Keratinocyte (primary cell): ENCODE measurements at regions not wholly inside any gene's neighbourhood (a gene's known extent, or its start where the extent isn't known, plus 50 kb on each side); places are given as distances from the start of the nearest gene placed in this dataset.

Source experiments
- DNase-seq: peaks from one replicate; pipeline ENCODE4 v3.0.0-alpha.2; 2011; ENCODE audit warnings: low read depth, missing footprints, low spot score
- FAIRE-seq: peaks from 2 replicates; lab custom pipeline; 2011; peaks lifted over from hg19 to GRCh38; lab: Jason Lieb, UNC
- H2AFZ ChIP-seq: 2 replicates; pipeline ENCODE4 v1.6.0; 2012; ENCODE audit warnings: low read length, control low read depth, inconsistent platforms; ENCODE audit not compliant: control insufficient read depth
- H3K27ac ChIP-seq: 2 replicates; pipeline ENCODE4 v1.5.1; 2011; ENCODE audit warnings: low read length; ENCODE audit not compliant: control insufficient read depth, insufficient read depth
- H3K27me3 ChIP-seq: 3 replicates; pipeline ENCODE4 v1.6.0; 2011; ENCODE audit warnings: low read length; ENCODE audit not compliant: control insufficient read depth, insufficient read depth; ENCODE audit errors: extremely low read depth
- H3K36me3 ChIP-seq, 2 experiments: 2 replicates in 1 of 2; 3 replicates in 1 of 2; pipeline ENCODE4 v1.5.1; 2011; ENCODE audit warnings: low read length in 2 of 2, mild to moderate bottlenecking in 1 of 2; ENCODE audit not compliant: control insufficient read depth in 2 of 2, insufficient read depth in 2 of 2; ENCODE audit errors: extremely low read depth in 1 of 2
- H3K4me1 ChIP-seq: 3 replicates; pipeline ENCODE4 v1.5.1; 2011; ENCODE audit warnings: low read length; ENCODE audit not compliant: control insufficient read depth, insufficient read depth; ENCODE audit errors: extremely low read depth
- H3K4me2 ChIP-seq: 3 replicates; pipeline ENCODE4 v1.6.0; 2011; ENCODE audit warnings: low read depth, low read length; ENCODE audit not compliant: control insufficient read depth, insufficient read depth; ENCODE audit errors: extremely low read depth
- H3K4me3 ChIP-seq, 3 experiments: fragments of 200-600 bp in 1 of 3; sonication (generic) in 1 of 3; 2 replicates in 2 of 3; 3 replicates in 1 of 3; pipeline ENCODE4 v1.5.1; 2011 to 2016; ENCODE audit warnings: low read length in 3 of 3, mild to moderate bottlenecking in 3 of 3, control low read depth in 2 of 3, inconsistent platforms in 1 of 3, low read depth in 1 of 3, mixed read lengths in 1 of 3, mixed run types in 1 of 3, moderate library complexity in 1 of 3; ENCODE audit not compliant: control insufficient read depth in 2 of 3, insufficient read depth in 2 of 3; ENCODE audit errors: extremely low read depth in 1 of 3
- H3K79me2 ChIP-seq: 2 replicates; pipeline ENCODE4 v1.6.0; 2012; ENCODE audit warnings: low read length; ENCODE audit not compliant: control insufficient read depth, insufficient read depth
- H3K9ac ChIP-seq: 3 replicates; pipeline ENCODE4 v1.6.0; 2011; ENCODE audit warnings: low read length; ENCODE audit not compliant: control insufficient read depth, insufficient read depth; ENCODE audit errors: extremely low read depth
- H3K9me1 ChIP-seq: 3 replicates; pipeline ENCODE4 v1.6.0; 2011; ENCODE audit warnings: low read length; ENCODE audit not compliant: control insufficient read depth, insufficient read depth; ENCODE audit errors: extremely low read depth
- H3K9me3 ChIP-seq: 2 replicates; pipeline ENCODE4 v1.5.1; 2012; ENCODE audit warnings: low read depth, low read length; ENCODE audit not compliant: control insufficient read depth
- H4K20me1 ChIP-seq: 3 replicates; pipeline ENCODE4 v1.6.0; 2011; ENCODE audit warnings: low read length; ENCODE audit not compliant: control insufficient read depth, insufficient read depth; ENCODE audit errors: extremely low read depth
- CTCF ChIP-seq, 3 experiments: IDR thresholded peaks in 1 of 3; conservative IDR thresholded peaks in 1 of 3; optimal IDR thresholded peaks in 1 of 3; 2 replicates in 2 of 3; 3 replicates in 1 of 3; pipeline versions ENCODE3 to v1.5.1; 2011; ENCODE audit warnings: low read length in 3 of 3, mild to moderate bottlenecking in 3 of 3, moderate library complexity in 2 of 3, control low read depth in 1 of 3, inconsistent platforms in 1 of 3; ENCODE audit not compliant: insufficient read depth in 2 of 3; ENCODE audit errors: extremely low read depth in 1 of 3
- EZH2 ChIP-seq: IDR thresholded peaks from one replicate; pipeline ENCODE4 v1.6.1; 2012; ENCODE audit warnings: inconsistent platforms, mild to moderate bottlenecking, low read length, moderate library complexity
- dilution Hi-C: fragments of 300-500 bp; cut with MboI; formaldehyde crosslinking; loops from one replicate; pipeline ENCODE4 v1.7.0; 2020; ENCODE audit warnings: low sequenced_read_pairs; ENCODE audit not compliant: extremely low pct_ligation_motif_present

DNA sequence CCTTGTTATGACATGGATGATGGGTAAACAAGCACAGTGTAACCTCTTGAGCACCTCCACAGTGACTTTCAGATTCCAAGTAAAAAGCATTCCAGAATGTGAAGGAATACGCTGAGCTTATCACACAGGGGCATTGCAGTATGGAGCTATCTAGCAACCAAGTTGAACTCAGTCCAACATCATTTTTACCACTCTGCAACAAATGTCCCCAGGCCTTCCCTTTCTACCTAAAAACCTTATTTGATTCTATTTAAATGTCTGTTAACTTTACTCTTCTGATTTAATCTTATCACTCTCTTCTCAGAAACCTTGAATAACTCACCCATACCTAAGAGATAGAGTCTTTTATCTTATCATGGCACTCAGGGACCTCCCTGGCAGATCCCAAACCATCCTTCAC, 195.8 kb upstream of the CDYL start:
- TF ChIP-seq CTCF (optimal IDR thresholded peaks at IDR 0.05 in 1 of 3, IDR thresholded peaks at IDR 0.05 in 1 of 3, conservative IDR thresholded peaks at IDR 0.05 in 1 of 3; ENCODE audit: extremely low read depth in 1 of 3, insufficient read depth in 2 of 3, low read length in 3 of 3) (no peak), EZH2 (no peak)
- dilution Hi-C loops: no loop called here

DNA sequence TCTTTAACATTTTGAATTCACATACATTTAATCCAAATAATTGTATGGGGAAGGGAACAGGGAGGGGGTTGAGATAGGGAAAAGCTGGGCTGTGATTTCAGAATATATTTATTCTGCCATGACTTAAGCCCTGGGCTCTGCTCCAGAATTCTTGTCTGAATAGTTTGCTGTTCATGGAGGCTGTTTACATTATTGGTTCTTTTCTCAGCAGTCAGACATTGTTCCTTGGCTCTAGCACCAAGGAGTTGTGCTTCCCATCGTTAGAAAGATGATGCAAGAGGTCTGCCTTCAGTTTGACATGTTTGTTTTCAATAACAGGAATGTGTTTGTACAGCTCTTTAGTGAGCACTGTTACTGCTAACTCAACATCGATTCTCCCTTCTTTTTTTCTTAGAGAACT, 198.8 kb upstream of the CDYL start:
- no peaks in the 10 kb centered on the region for H3K79me2 ChIP-seq
- no peak overlapping the region for H3K9ac ChIP-seq
- dilution Hi-C loops: no loop called here
- no peaks in the 10 kb centered on the region for H3K36me3 ChIP-seq
- no peak overlapping the region for H3K27ac ChIP-seq
- DNase-seq (no peak), FAIRE-seq (no peak)
- peak overlapping the region; percentile 62 for H2AFZ ChIP-seq
- no peaks in the 10 kb centered on the region for H4K20me1 ChIP-seq
- no peak overlapping the region for H3K4me3 ChIP-seq
- H3K27me3 ChIP-seq: no peaks in the 10 kb centered on the region
- no peak overlapping the region for H3K4me2 ChIP-seq
- no peak for TF ChIP-seq EZH2
- TF ChIP-seq CTCF (optimal IDR thresholded peaks at IDR 0.05 in 1 of 3, IDR thresholded peaks at IDR 0.05 in 1 of 3, conservative IDR thresholded peaks at IDR 0.05 in 1 of 3; ENCODE audit: extremely low read depth in 1 of 3, insufficient read depth in 2 of 3, low read length in 3 of 3): no peak
- peaks cover 11% of the 10 kb centered on the region for H3K4me1 ChIP-seq
- no peaks in the 10 kb centered on the region for H3K9me3 ChIP-seq
- no peaks in the 10 kb centered on the region for H3K9me1 ChIP-seq

More for the DNA sequence above, 195.8 kb upstream of the CDYL start:
- H3K36me3 ChIP-seq: no peaks in the 10 kb centered on the region
- peaks cover 19% of the 10 kb centered on the region for H3K4me1 ChIP-seq
- no peaks in the 10 kb centered on the region for H3K9me1 ChIP-seq
- no peaks in the 10 kb centered on the region for H4K20me1 ChIP-seq
- no peak overlapping the region for H3K27ac ChIP-seq
- H3K79me2 ChIP-seq: no peaks in the 10 kb centered on the region
- H3K27me3 ChIP-seq: no peaks in the 10 kb centered on the region
- DNase-seq (no peak), FAIRE-seq (no peak)
- no peak overlapping the region for H3K4me3 ChIP-seq
- H3K9ac ChIP-seq: no peak overlapping the region
- H3K4me2 ChIP-seq: no peak overlapping the region
- H3K9me3 ChIP-seq: no peaks in the 10 kb centered on the region
- no peak overlapping the region for H2AFZ ChIP-seq
